ENCODE measurements at regions not wholly inside any gene's neighbourhood (a gene's known extent, or its start where the extent isn't known, plus 50 kb on each side); places are given as distances from the start of the nearest gene placed in this dataset.
"Not testable (repeated sequence)": the region's sequence is repeated elsewhere in the genome, so short reads cannot be mapped to it uniquely, and the experiment has no call there.

DNA sequence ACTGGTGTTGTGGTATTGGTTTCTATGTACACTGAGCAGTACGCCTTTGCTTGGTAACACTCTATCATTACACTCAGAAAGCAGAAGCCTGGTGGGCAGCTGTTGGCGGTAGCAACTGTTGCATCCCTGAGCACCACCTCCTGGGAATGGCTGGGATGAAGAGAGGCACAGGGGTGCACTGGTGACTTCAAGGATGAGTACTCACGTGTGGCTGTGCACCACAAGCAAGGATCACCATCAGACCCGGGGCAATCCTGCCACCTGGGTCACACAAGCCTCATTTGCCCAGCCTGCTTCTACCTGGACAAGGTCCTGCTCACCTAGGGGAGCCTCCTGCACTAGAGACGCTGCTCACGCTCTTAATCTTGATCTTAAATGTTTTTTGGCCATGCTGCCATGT is 336.4 kb downstream of the SI start:
- no peak for DNase-seq

DNA sequence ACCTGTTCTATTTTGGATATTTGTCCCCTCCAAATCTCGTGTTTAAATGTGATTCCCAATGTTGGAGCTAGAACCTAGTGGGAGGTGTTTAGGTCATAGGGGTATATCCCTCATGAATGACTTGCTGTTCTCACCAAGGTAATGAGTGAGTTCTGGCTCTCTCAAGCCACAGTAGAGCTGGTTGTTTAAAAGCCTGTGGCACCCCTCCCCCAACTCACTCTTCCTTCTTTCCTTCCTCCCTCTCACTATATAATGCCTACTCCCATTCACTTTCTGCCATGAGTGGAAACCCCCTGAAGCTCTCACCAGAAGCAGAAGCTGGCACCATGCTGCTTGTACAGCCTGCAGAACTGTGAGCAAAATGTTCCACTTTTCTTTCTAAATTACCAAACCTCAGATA is 341.1 kb downstream of the SI start:
- DNase-seq, result no peak

DNA sequence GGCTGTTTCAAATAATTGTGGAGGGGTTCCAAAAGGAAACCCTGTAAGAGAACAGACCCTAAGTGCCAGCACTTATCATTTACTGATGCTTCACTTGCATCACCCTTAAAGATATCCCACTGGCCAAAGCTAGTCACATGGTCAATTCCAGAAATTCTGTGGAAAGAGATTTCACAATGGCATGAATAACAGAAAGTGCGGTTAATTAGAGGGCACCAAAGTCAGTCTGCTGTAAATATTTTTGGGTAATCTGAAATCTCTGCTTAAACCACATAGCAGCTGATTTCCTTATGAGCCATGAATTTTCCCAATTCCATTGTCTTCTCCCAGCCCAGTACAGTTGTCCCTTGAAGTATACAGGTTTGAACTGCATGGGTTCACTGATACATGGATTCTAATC is 346.1 kb downstream of the SI start:
- DNase-seq, result no peak

DNA sequence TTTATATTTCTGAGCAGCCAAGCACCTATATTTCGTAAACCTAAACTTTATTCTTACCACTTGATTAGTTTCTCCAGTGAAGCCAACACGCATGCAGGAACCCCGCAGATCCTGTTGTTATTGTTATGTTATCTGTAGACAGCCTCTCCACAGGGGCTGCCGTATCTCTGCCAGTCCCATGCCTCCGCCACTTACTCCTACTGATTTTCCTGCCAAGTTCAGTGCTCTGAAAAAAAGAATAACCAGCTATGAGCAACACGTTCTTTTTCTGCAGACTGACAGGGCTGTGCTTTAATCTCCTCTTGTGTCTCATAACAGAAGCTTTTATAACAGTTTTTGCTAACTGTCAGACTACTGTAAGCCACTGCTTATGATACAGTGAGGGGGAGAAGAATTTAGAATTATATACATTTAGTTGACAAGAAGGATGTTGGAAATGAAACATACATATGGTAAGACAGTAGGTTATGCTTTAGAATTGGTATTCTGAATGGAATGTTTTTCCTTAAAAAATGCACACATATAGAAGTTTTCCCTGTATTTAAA is 347.4 kb downstream of the SI start:
- DNase-seq, result no peak

GRCh38 chr3:164723396-164723795 is 354.9 kb downstream of the SI start:
- DNase-seq, result no peak

DNA sequence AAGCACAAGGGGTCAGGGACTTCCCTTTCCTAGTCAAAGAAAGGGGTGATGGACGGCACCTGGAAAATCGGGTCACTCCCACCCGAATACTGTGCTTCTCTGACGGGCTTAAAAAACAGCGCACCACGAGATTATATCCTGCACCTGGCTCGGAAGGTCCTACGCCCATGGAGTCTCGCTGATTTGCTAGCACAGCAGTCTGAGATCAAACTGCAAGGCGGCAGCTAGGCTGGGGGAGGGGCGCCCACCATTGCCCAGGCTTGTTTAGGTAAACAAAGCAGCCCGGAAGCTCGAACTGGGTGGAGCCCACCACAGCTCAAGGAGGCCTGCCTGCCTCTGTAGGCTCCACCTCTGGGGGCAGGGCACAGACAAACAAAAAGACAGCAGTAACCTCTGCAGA is 375.5 kb downstream of the SI start:
- DNase-seq, result not testable (repeated sequence)

DNA sequence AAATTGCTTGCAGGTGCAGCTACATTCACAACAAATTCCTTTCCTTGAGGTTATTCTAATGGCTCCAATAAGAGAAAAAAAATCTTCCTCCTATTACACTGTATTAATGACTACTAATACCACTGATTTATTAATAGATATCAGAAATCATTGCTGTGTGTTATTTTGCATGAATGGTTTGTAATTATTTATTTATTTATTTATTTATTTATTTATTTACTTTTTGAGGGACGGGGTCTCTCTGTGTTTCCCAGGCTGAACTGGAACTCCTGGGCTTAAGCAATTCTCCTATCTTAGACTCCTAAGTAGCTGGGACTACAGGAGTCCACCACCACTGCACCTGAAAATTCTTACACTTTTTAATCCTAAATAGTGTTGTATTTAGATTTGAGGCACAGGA is 390.4 kb downstream of the SI start:
- DNase-seq, result no peak

- peak in 1 of 2 donors; percentile 64 for DNase-seq
Observed at GRCh38 chr3:164687211-164687610, 391.1 kb downstream of the SI start.

DNA sequence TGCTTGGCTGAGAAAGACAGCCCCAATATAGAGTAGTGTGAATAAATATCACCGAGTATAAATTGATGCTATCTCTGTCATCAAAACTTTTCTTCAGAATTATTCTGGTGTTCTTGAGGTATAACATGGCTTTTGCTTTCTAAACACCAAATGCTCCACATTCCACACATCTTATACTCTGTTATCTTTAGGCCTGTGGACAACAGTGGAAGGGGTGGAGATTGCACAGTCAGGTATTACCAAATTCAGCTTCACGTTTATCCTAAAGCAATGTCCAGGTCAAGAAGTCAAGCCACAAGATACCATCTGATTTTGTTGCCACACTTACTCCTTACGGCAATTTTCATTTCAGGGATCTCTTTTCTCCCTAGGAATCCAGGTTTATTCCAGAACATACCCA is 394.8 kb downstream of the SI start:
- no peak for DNase-seq

DNA sequence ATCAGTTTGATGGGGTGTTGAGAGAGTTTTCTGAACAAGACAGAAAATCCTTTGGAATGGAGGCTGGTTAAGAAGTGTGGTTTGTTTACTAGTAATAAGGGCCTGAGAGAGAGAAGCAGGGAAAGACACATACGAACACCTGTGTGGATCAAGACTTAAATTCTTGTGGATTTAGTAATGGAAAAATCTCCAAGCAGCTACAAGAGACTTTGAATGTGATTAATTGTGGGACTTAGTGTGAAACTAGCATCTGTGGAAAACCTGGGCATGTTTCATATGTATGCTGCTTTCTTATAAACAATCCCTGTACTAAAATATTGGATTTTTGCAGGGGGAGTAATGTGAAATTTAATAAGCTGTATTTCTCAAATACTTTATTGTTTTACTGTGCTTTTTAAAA is 399.1 kb downstream of the SI start:
- DNase-seq, result no peak

DNA sequence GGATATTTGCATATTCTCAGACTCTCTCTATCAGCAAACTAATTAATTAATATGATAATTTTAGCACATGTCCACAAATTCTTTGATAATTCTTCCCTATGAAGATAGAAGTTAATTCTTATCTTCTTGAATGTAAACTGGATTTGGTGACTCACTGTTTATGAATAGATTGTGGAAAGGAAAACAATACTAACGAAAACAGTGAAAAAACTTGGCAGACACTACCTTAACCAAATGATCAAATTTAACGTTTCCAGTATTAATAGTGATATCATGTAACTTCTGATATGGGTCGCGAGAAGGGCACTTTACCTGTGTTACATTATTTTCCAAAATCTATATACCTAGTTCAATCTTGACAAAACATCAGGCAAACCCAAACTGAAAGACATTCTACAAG is 401.0 kb downstream of the SI start:
- no peak for DNase-seq

DNA sequence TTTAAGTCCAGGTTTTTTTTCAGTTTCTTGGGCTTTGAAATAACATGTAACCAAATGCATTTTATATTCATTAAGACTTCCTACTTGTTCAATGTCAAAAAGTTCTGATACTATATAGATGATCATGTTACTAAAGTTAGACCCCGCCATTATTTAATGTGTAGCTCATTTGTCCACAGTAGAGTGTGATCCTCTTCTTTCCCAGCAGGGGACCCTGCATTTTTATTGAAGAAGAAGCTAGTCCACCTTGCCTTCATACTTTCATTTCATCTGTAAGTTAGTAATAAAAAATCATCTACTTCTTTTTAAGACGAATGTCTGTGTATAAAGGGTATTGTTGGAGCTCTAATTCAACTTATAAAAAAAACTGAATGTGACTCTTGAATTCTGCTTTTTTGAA is 404.6 kb downstream of the SI start:
- no peak for DNase-seq

DNA sequence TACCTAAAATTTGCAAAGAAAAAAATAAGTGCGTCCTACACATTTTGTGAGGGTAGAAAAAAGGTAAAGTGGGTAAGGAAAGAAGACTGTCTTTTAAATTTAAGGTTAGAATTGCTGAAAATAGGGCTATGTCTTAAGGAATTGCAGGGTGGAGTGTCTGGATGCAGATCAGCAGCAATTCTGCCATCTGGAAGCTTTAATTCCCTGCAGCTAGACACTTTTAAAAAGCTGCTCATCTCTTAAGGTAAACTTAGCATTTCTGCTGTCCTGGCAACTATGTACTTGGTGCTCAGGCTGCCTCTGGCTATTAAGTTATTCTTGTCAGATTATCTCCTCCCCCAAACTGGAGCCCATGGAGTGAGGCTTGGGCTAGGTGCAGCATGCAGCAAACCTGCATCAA is 420.2 kb downstream of the SI start:
- no peak for DNase-seq

DNA sequence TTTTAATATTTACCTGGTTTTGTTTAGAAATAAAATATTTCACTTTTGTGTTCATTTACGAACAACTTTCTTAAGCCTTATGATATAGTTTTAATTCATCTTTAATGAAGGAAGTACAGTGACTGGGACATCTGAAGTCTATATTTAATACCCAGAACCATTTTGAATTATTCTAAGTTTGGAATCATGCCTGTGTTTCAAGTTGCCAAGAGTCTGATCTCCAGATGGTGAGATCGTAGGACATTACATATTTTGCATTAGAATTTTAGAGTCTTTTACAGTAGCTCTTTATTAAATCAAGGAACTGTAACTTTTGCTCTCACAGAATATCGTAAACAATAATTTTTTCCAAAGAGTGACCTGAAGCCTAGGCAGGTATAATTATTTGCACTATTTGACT is 420.7 kb downstream of the SI start:
- DNase-seq, result no peak

GRCh38 chr3:164655462-164655861 is 422.8 kb downstream of the SI start:
- no peak for DNase-seq

DNA sequence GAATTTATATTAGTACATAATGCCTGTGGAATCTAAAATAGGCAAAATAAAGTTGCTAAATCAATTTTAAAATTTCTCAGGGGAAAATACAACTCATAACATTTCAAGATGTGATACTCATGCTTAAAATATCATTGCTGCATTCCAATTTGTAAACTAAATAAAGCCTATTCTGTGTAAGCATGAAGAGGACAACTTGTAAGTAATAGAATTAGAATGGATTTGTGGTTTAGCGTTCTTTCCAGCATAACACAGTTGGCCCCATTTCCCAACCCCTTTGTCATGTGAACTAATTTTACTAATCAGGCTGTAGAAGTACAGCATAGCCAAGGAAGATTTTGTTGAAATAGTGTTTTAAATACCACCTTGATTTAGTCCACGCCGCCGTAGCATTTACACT is 437.2 kb downstream of the SI start:
- DNase-seq, result no peak

- DNase-seq, result no peak
Observed at GRCh38 chr3:164640591-164640990, 437.7 kb downstream of the SI start.

GRCh38 chr3:164620956-164621355 is 457.3 kb downstream of the SI start:
- no peak for DNase-seq

- DNase-seq, result no peak
Observed at GRCh38 chr3:164620423-164620822, 457.9 kb downstream of the SI start.

GRCh38 chr3:164612751-164613150 is 465.5 kb downstream of the SI start:
- no peak for DNase-seq

DNA sequence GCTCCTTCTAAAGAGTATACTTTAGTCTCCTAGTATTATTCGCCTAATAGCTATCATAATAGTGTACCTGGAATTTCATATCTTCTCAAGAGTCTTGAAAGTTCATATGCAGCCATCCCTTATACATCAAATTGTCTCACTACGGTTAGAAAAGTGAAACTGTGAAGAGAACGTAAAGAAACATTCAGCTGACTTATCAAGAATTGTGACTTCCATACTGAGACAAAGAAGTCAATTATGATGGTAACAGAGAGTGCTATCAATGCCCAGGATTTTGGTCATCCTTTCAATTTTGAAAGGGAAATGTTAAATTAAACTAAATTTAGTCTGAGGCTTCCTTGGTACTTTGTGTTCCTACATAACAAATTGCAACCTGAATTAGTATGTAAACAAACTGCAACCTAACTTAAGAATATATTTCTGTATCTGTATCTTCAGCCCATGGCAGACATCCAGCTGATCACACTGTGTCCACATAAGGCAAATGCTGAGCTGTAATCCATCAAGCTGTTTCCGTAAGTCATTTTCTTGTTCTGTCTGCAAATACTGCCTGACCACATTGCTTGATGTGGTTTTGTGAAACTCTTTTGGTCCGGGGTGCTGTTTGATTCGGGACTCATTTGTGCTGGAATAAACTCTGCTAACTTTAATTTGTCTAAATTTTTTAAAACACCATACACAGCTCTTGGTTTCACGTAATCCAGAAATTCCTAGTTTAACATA is 469.6 kb downstream of the SI start:
- no peak for DNase-seq

DNA sequence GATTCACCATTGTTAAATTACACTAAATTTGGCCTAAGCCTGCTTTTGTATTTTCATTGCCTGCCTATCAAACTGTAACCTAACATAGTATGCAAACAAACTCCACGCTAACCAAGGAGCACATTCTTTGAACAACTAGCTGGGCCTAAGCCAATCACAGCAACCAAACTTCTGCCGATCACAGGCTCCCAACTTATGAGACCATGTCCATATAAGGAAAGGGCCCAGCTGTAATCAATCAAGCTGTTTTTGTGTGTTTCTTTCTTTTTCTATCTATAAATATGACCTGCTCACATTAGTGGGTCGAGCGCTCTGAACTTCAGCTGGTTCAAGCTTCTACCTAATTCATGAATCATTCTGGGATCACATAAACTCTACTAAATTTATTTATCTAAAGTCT is 473.6 kb downstream of the SI start:
- no peak for DNase-seq

GRCh38 chr3:164577667-164578210 is 500.6 kb downstream of the SI start:
- no peak for DNase-seq

- DNase-seq, result no peak
Observed at GRCh38 chr3:164572436-164572835, 505.9 kb downstream of the SI start.

DNA sequence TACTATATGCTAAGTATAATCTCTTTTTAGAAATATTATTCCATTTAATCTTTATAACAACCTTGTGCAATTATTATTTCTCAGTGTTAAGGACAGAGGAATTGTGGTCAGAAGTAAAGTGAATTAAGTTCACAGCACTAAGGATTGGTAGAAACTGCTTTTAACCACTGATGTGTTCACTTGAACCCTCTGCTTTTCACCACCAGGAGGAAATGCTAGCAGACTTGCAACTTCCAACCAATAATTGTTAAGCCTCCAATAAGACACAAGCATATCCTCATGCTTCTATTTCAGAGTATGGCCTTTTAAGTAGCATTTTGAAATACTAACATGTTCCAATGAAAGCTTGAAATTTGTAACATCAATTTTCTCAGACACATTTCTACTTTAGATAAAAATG is 527.4 kb downstream of the SI start:
- DNase-seq, result no peak
